T-helper 1 cell treated with Interleukin-12 subunit alpha and Interleukin-12 subunit beta and Interleukin-4 antibody, amounts not matched to agents 30 μg/mL and 1 μg/mL, for 36 hours (primary cell): ENCODE measurements at regions not wholly inside any gene's neighbourhood (a gene's known extent, or its start where the extent isn't known, plus 50 kb on each side); places are given as distances from the start of the nearest gene placed in this dataset.
"Not testable (repeated sequence)": the region's sequence is repeated elsewhere in the genome, so short reads cannot be mapped to it uniquely, and the experiment has no call there.

Experiments
- H3K27ac Mint-ChIP-seq: one replicate; pipeline ENCODE4 v1.8.0; 2021; ENCODE audit warnings: mild to moderate bottlenecking, mixed read lengths
- H3K27me3 Mint-ChIP-seq: one replicate; pipeline ENCODE4 v1.8.0; 2021; ENCODE audit warnings: low read depth, mixed read lengths
- H3K36me3 Mint-ChIP-seq: one replicate; pipeline ENCODE4 v1.8.0; 2021; ENCODE audit warnings: low read depth, mixed read lengths
- H3K4me1 Mint-ChIP-seq: one replicate; pipeline ENCODE4 v1.8.0; 2021; ENCODE audit warnings: low read depth, mixed read lengths
- H3K4me3 Mint-ChIP-seq: one replicate; pipeline ENCODE4 v1.8.0; 2021; ENCODE audit warnings: mild to moderate bottlenecking, moderate library complexity, mixed read lengths
- H3K9me3 Mint-ChIP-seq: one replicate; pipeline ENCODE4 v1.8.0; 2021; ENCODE audit warnings: mixed read lengths

GRCh38 chr3:115204475-115204874 lies 57.4 kb upstream of the ZBTB20 start:
- H3K9me3 Mint-ChIP-seq, result no peaks in the 10 kb centered on the region
- H3K27me3 Mint-ChIP-seq, result no peaks in the 10 kb centered on the region
- no peak overlapping the region for H3K27ac Mint-ChIP-seq
- H3K36me3 Mint-ChIP-seq, result no peaks in the 10 kb centered on the region
- no peak overlapping the region for H3K4me3 Mint-ChIP-seq
- no peaks in the 10 kb centered on the region for H3K4me1 Mint-ChIP-seq

DNA sequence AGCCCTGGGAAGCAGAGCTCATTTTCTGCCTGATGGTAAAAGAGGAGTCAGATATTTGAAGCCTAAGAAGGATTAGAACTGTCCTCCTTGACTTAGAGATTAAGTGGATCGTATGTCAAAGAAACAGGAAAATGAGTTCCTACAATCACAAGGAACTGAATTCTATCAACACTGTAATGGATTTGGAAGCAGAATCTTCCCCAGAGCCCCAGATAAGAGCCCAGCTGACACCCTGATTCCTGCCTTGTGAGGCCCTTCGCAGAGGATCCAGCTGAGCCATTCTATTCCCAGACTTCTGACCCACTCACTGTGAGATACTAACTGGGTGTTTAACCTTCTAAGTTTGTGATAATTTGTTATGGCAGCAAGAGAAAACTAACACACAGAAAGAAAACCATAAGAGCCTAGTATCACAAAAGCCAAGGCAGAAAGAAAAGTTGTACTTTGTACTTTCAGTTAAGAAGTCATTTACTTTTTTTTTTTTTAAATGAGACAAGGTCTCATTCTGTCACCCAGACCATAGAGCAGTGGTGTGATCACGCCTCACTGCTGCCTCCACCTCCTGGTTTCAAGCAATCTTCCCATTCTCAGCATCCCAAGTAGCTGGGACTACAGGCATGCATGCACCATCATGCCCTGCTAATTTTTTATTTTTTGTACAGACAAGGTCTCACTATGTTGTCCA lies 61.1 kb upstream of the ZBTB20 start:
- no peak overlapping the region for H3K27ac Mint-ChIP-seq
- no peaks in the 10 kb centered on the region for H3K36me3 Mint-ChIP-seq
- H3K4me1 Mint-ChIP-seq, result no peaks in the 10 kb centered on the region
- no peak overlapping the region for H3K4me3 Mint-ChIP-seq
- no peaks in the 10 kb centered on the region for H3K9me3 Mint-ChIP-seq
- no peaks in the 10 kb centered on the region for H3K27me3 Mint-ChIP-seq

DNA sequence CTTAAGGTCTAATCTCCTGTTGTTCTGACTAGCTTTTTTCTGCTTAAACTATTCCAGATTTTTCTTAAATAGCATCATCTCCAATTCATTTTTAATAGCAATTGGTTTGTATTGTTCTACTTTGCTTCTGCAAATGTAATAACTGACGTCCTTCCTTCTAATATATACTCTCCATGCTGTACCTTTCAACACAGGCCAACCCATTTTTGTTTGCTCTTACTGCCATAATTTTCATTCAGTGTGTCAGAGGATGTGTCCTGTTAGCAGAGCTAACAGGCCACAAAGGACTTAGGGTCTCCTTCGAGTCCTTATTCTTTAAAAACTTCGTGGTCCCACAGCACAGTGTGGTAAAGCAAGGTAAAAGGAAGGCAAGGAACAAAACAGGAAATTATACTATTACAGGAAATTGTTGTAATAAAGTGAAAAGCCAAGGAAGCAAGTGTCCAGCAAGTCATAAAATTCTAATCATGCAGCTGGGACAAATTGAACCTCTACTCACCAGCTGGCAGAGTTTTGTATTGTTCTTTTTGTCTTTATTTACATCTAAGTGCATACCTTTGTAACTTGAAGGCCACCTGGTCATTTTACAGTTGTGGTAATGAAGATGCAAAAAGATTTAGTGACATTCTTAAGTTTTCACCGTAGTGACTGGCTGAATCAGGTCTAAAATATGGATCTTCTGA lies 64.9 kb upstream of the ZBTB20 start:
- no peak overlapping the region for H3K27ac Mint-ChIP-seq
- H3K9me3 Mint-ChIP-seq, result no peaks in the 10 kb centered on the region

GRCh38 chr3:115212615-115213014 lies 65.5 kb upstream of the ZBTB20 start:
- no peak overlapping the region for H3K27ac Mint-ChIP-seq
- no peaks in the 10 kb centered on the region for H3K9me3 Mint-ChIP-seq
- no peak overlapping the region for H3K4me3 Mint-ChIP-seq
- H3K36me3 Mint-ChIP-seq, result no peaks in the 10 kb centered on the region
- no peaks in the 10 kb centered on the region for H3K4me1 Mint-ChIP-seq
- H3K27me3 Mint-ChIP-seq, result no peaks in the 10 kb centered on the region

More for the DNA sequence above, 64.9 kb upstream of the ZBTB20 start:
- Mint-ChIP-seq H3K4me1 (no peaks in the 10 kb centered on the region), H3K4me3 (no peak overlapping the region), H3K36me3 (no peaks in the 10 kb centered on the region), H3K27me3 (no peaks in the 10 kb centered on the region)

DNA sequence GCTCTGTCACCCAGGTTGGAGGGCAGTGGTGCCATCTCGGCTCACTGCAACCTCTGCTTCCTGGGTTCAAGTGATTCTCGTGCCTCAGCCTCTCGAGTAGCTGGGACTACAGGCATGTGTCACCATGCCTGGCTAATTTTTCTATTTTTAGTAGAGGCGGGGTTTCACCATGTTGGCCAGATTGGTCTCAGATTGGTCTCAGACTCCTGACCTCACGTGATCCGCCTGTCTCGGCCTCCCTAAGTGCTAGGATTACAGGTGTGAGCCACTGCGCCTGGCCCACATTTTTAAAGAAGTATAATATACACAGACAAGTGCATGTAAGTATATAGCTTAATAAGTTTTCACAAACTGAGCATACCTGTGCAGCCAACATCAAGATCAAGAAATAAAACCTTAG lies 66.0 kb upstream of the ZBTB20 start:
- H3K27ac Mint-ChIP-seq, H3K9me3 Mint-ChIP-seq, H3K4me1 Mint-ChIP-seq, H3K4me3 Mint-ChIP-seq, H3K36me3 Mint-ChIP-seq, H3K27me3 Mint-ChIP-seq: not testable (repeated sequence)

DNA sequence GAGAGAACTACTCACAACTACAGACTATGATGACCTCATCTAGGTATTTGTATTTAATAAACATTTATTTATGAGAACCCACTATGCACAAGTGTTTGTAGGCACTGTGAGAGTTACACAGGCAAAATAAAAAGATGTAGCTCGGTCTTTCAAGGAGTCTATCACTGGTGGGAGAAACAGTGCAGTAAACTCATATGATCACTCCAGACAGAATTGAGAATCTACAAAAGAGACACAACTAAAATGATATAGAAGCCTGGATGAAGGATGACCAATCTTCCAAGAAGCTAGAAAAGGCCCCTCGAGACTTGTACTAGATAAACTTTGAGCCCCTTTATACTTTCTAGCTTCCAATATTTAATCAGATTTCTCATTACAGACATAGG lies 70.2 kb upstream of the ZBTB20 start:
- Mint-ChIP-seq H3K9me3 (no peaks in the 10 kb centered on the region), H3K27me3 (peaks cover 5% of the 10 kb centered on the region), H3K36me3 (no peaks in the 10 kb centered on the region), H3K4me1 (no peaks in the 10 kb centered on the region), H3K27ac (no peak overlapping the region), H3K4me3 (no peak overlapping the region)

DNA sequence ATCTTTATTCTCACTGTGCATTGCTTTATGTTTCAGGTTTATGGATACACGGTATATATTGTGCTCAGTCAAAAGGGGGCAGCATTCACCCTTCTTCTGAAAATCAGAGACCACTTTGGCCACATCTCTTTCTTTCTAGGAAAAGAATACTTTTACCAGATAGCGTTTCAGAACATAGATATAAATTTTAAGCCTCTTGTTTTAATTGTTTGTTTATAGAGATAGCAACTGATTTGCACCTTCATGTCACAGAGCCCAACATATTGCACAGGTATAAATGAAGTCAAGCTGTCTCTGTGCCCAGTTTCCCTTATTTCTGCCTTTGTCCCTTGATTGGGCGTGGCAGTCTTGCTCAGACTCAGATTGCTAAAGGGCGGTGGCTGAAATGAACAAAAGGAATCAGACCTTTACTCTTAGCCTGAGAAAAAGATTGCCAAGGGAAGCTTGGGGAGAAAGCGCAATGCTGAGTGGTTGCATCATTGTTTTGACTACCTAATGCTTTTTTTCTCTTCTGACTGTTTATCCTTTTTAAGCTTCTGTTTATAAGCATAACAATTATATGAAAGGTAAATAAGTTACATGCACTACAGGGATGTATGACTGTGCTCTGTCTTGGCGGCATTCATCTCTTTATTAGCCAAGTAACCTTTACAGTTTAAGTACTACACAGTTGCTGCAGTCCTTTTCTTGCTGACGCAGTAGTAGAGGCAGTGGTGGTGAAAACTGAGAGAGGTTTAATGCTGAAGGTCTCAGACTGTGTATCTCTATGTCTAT lies 70.8 kb upstream of the ZBTB20 start:
- Mint-ChIP-seq H3K27me3 (peaks cover 7% of the 10 kb centered on the region), H3K4me1 (no peaks in the 10 kb centered on the region), H3K4me3 (no peak overlapping the region), H3K9me3 (no peaks in the 10 kb centered on the region), H3K27ac (no peak overlapping the region), H3K36me3 (no peaks in the 10 kb centered on the region)

GRCh38 chr3:115218859-115219258 lies 71.8 kb upstream of the ZBTB20 start:
- no peak overlapping the region for H3K27ac Mint-ChIP-seq
- peaks cover 8% of the 10 kb centered on the region for H3K27me3 Mint-ChIP-seq
- no peaks in the 10 kb centered on the region for H3K36me3 Mint-ChIP-seq
- H3K4me1 Mint-ChIP-seq, result no peaks in the 10 kb centered on the region
- no peak overlapping the region for H3K4me3 Mint-ChIP-seq
- no peaks in the 10 kb centered on the region for H3K9me3 Mint-ChIP-seq

GRCh38 chr3:115224687-115225086 lies 77.6 kb upstream of the ZBTB20 start:
- H3K9me3 Mint-ChIP-seq, result no peaks in the 10 kb centered on the region
- H3K4me1 Mint-ChIP-seq, result no peaks in the 10 kb centered on the region
- H3K36me3 Mint-ChIP-seq, result no peaks in the 10 kb centered on the region
- H3K27me3 Mint-ChIP-seq, result peaks cover 8% of the 10 kb centered on the region
- no peak overlapping the region for H3K27ac Mint-ChIP-seq
- no peak overlapping the region for H3K4me3 Mint-ChIP-seq

GRCh38 chr3:115226844-115227445 lies 79.9 kb upstream of the ZBTB20 start:
- Mint-ChIP-seq H3K27ac (no peak overlapping the region), H3K4me3 (no peak overlapping the region), H3K27me3 (peaks cover 6% of the 10 kb centered on the region), H3K9me3 (no peaks in the 10 kb centered on the region), H3K36me3 (no peaks in the 10 kb centered on the region), H3K4me1 (no peaks in the 10 kb centered on the region)

GRCh38 chr3:115227461-115227860 lies 80.4 kb upstream of the ZBTB20 start:
- H3K36me3 Mint-ChIP-seq, result no peaks in the 10 kb centered on the region
- peaks cover 6% of the 10 kb centered on the region for H3K27me3 Mint-ChIP-seq
- H3K9me3 Mint-ChIP-seq, result no peaks in the 10 kb centered on the region
- no peak overlapping the region for H3K4me3 Mint-ChIP-seq
- no peak overlapping the region for H3K27ac Mint-ChIP-seq
- no peaks in the 10 kb centered on the region for H3K4me1 Mint-ChIP-seq

GRCh38 chr3:115228266-115228665 lies 81.2 kb upstream of the ZBTB20 start:
- Mint-ChIP-seq H3K9me3 (no peaks in the 10 kb centered on the region), H3K27ac (no peak overlapping the region), H3K4me1 (no peaks in the 10 kb centered on the region), H3K36me3 (no peaks in the 10 kb centered on the region), H3K27me3 (peaks cover 3% of the 10 kb centered on the region), H3K4me3 (no peak overlapping the region)

DNA sequence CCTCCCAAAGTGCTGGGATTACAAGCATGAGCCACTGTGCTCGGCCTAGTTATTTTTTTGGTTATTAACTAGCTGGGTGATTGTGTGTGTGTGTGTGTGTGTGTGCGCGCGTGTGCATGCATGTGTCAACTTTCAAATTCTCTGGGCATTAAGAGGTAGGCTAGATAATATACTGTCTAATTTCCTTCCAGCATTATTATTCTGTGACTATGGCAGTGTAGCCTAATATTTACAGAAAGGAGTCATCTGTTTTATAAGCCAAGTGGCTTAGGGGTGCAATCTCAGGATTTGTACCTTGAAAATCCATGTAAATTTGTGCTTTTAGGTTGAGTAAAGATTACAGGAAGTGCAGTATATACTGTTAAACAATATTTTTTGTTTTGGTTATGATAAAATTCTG lies 85.1 kb upstream of the ZBTB20 start:
- Mint-ChIP-seq H3K27me3 (peaks cover 3% of the 10 kb centered on the region), H3K4me3 (no peak overlapping the region), H3K36me3 (no peaks in the 10 kb centered on the region), H3K4me1 (no peaks in the 10 kb centered on the region), H3K27ac (no peak overlapping the region), H3K9me3 (no peaks in the 10 kb centered on the region)

GRCh38 chr3:115233021-115233420 lies 85.9 kb upstream of the ZBTB20 start:
- no peak overlapping the region for H3K27ac Mint-ChIP-seq

GRCh38 chr3:115236496-115236895 lies 89.4 kb upstream of the ZBTB20 start:
- Mint-ChIP-seq H3K4me3 (no peak overlapping the region), H3K27ac (no peak overlapping the region), H3K4me1 (no peaks in the 10 kb centered on the region), H3K9me3 (no peaks in the 10 kb centered on the region), H3K27me3 (no peaks in the 10 kb centered on the region), H3K36me3 (no peaks in the 10 kb centered on the region)

More at GRCh38 chr3:115233021-115233420, 85.9 kb upstream of the ZBTB20 start:
- no peaks in the 10 kb centered on the region for H3K9me3 Mint-ChIP-seq
- H3K4me1 Mint-ChIP-seq, result no peaks in the 10 kb centered on the region
- H3K36me3 Mint-ChIP-seq, result no peaks in the 10 kb centered on the region
- peaks cover 3% of the 10 kb centered on the region for H3K27me3 Mint-ChIP-seq
- H3K4me3 Mint-ChIP-seq, result no peak overlapping the region
